ENCODE measurements at regions not wholly inside any gene's neighbourhood (a gene's known extent, or its start where the extent isn't known, plus 50 kb on each side); places are given as distances from the start of the nearest gene placed in this dataset.
"Not testable (repeated sequence)": the region's sequence is repeated elsewhere in the genome, so short reads cannot be mapped to it uniquely, and the experiment has no call there.

DNA sequence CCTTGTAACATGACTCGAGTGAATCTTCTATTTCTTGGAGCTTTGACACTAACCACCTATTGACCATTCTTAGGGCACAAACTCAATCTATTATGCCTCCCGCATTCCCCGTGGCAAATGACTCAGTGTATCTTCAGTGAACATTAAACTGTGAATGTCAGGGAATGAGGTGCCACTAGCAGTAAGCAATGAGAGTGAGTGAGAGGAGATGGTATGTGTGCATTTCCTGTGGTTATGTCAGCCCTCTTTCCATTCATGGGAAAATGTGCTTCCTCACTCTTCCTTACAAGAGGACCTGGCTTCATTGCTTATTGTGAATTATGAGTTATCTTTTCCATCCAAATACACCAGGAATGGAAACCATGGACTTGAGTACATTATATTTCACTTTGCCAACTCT lies 229.2 kb downstream of the EMP1 start:
- H3K9me3 Mint-ChIP-seq = peaks cover 7% of the 10 kb centered on the region
- no peaks in the 10 kb centered on the region for H3K36me3 Mint-ChIP-seq
- intact Hi-C loops (cut with micrococcal nuclease) = no loop called here

DNA sequence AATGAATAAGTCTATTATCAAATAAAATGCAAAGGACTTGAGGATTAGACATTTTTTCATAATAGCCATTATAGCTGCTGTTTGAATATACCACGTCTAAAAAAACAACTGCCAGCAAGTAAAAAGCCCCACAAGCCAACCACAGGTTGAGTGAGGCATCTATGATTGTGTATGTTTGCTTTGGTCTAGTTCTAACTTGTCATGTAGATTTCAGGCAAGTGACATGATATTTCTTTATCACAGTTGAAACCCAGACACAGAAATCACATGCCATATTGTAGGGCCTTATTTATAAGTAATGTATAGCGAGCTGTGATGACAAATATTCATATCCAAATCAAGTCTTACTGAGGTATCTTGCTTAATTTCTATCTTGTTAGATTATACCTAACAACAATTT lies 225.8 kb downstream of the EMP1 start:
- ChIA-PET POLR2A (no interaction called here), CTCF (no interaction called here)
- Mint-ChIP-seq H3K4me1 (ENCODE audit: low read depth) (no peaks in the 10 kb centered on the region), H3K4me3 (no peak overlapping the region), H3K27ac (no peak overlapping the region), H3K36me3 (no peaks in the 10 kb centered on the region), H3K9me3 (no peaks in the 10 kb centered on the region), H3K27me3 (peaks cover 3% of the 10 kb centered on the region)
- intact Hi-C loops (cut with micrococcal nuclease) = no loop called here
- DNase-seq = no peak

More for the DNA sequence above, 229.2 kb downstream of the EMP1 start:
- POLR2A ChIA-PET = no interaction called here
- no peak overlapping the region for H3K27ac Mint-ChIP-seq
- H3K4me3 Mint-ChIP-seq = no peak overlapping the region
- H3K4me1 Mint-ChIP-seq (ENCODE audit: low read depth) = no peaks in the 10 kb centered on the region
- DNase-seq = no peak
- peaks cover 3% of the 10 kb centered on the region for H3K27me3 Mint-ChIP-seq
- CTCF ChIA-PET = no interaction called here

DNA sequence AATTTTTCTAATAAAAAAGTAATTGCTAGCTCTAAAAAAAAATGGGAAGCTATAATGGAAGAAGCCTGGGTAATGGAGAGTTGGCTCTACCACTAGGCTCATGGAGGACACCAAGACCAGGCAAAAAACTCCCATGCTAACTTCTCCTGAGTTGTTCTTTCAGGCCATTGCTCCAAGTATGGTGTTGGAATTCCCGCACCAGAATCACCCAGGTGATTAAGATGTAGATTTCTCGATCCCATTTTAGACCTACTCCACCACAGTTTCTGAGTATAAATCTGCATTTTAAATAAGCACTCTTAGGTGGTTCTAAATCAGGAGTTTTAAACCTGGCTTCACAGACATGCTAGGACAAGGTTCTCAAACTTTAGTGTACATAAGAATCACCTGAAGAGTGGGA lies 221.0 kb downstream of the EMP1 start:
- Mint-ChIP-seq H3K27ac (no peak overlapping the region), H3K27me3 (no peaks in the 10 kb centered on the region), H3K9me3 (no peaks in the 10 kb centered on the region), H3K4me3 (no peak overlapping the region), H3K4me1 (ENCODE audit: low read depth) (no peaks in the 10 kb centered on the region), H3K36me3 (no peaks in the 10 kb centered on the region)
- ChIA-PET POLR2A (no interaction called here), CTCF (no interaction called here)
- DNase-seq = no peak
- intact Hi-C loops (cut with micrococcal nuclease) = no loop called here

DNA sequence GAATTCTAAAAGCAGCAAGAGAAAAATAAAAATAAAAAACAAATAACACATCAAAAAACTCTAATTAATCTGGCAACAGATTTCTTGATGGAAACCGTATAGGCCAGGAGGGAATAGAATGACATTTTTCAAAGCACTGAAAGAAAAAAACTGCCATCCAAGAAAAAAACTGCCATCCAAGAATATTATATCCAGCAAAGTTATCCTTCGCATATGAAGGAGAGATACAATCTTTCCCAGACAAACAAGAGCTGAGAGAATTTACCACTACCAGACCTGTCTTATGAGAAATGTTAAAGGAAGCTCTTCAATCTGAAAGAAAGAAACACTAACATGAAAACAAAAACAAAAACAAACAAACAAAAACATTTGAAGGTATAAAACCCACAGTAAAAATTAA lies 214.8 kb downstream of the EMP1 start:
- H3K27ac Mint-ChIP-seq = no peak overlapping the region

DNA sequence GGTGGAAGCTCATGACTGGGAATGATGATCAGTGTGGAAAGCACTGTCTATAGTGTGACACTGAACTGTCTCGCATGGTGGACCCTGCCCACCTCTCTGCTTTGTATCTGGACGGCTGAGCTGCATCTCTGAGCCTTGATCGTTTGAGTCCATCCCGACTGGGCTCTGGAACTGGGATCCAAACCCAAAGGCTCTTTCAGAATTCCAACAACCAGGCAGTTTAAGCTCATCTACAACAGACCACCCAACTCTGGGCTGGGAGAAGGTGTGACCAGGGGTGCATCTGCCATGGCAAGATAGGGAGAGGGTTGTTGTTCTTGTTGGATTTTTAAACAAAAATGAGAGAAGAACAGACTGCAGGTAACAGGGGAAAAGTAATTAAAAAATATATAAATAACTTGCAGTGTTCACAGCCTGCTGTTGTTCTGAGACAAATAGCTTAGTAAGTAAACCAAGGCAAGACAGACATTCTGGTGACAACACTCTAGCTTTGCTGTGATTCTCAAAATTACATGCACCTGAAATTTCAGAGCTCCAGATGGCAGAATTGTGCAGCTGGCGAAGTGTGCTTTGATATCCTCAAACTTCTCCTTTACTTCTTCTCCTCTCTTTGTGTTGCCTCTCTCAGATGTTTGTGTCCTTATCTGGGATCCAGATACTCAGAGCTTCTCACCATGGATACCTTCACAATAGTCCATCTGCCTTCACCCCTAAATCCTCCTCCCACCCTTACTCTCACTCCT lies 209.6 kb downstream of the EMP1 start:
- intact Hi-C loops (cut with micrococcal nuclease) = no loop called here
- H3K36me3 Mint-ChIP-seq = peaks cover 2% of the 10 kb centered on the region
- H3K4me3 Mint-ChIP-seq = no peak overlapping the region
- H3K27me3 Mint-ChIP-seq = peaks cover 4% of the 10 kb centered on the region
- no peaks in the 10 kb centered on the region for H3K4me1 Mint-ChIP-seq (ENCODE audit: low read depth)
- H3K9me3 Mint-ChIP-seq = peaks cover 9% of the 10 kb centered on the region
- no peak for DNase-seq
- ChIA-PET POLR2A (no interaction called here), CTCF (no interaction called here)
- H3K27ac Mint-ChIP-seq = no peak overlapping the region

More for the DNA sequence above, 214.8 kb downstream of the EMP1 start:
- Mint-ChIP-seq H3K27me3 (peaks cover 4% of the 10 kb centered on the region), H3K4me1 (ENCODE audit: low read depth) (no peaks in the 10 kb centered on the region), H3K9me3 (peaks cover 14% of the 10 kb centered on the region), H3K36me3 (peaks cover 2% of the 10 kb centered on the region), H3K4me3 (no peak overlapping the region)
- DNase-seq = no peak
- ChIA-PET CTCF (no interaction called here), POLR2A (no interaction called here)
- intact Hi-C loops (cut with micrococcal nuclease) = no loop called here

DNA sequence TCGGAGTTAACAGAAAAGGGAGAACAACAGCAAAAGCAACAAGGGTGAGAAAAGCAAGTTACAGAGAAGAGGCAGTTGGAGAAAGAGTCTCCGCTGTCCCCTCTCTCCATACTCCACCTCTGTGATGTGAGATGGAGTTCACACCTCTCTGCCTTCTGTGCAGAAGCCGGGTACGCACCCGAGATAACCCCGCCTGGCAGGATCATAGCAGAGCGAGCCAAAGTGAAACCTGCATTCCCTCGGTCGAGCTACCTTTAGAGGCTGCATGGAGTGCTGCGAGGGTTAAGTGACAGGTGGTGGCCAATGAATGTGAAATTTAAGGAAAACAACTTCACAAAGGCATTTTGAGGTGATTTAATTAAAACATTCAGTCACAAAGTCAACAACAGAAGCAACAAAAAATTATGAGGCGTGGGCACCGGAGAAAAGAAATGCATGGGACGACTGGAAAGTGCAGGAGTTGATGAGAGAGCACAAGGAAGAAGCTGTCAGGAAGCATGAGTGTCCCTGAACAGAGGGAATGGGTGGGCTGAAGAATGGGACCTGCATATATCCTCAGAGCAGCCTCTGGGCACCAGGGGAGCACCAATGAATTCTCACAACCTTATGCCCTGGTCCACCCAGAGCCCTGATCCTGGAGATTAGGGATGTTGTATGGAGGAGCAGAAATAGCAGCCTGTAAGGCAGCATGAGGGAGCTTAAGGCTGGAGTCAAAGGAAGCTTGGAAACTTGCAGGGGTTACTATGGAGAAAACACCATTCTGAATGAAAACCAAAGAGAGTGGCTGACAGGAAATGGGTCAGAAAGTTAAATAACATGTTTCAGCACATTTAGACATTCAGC lies 208.3 kb downstream of the EMP1 start:
- peaks cover 4% of the 10 kb centered on the region for H3K27me3 Mint-ChIP-seq
- no peak for DNase-seq
- ChIA-PET CTCF (interaction anchor here (0.6 to 1.3 kb wide), 2 partner anchors 150 to 191 kb away, joined by 3 to 4 read pairs; no protein-coding TSS in a partner anchor), POLR2A (no interaction called here)
- H3K4me3 Mint-ChIP-seq = no peak overlapping the region
- H3K27ac Mint-ChIP-seq = no peak overlapping the region
- H3K36me3 Mint-ChIP-seq = no peaks in the 10 kb centered on the region
- intact Hi-C loops (cut with micrococcal nuclease) = no loop called here
- no peaks in the 10 kb centered on the region for H3K9me3 Mint-ChIP-seq
- H3K4me1 Mint-ChIP-seq (ENCODE audit: low read depth) = no peaks in the 10 kb centered on the region

DNA sequence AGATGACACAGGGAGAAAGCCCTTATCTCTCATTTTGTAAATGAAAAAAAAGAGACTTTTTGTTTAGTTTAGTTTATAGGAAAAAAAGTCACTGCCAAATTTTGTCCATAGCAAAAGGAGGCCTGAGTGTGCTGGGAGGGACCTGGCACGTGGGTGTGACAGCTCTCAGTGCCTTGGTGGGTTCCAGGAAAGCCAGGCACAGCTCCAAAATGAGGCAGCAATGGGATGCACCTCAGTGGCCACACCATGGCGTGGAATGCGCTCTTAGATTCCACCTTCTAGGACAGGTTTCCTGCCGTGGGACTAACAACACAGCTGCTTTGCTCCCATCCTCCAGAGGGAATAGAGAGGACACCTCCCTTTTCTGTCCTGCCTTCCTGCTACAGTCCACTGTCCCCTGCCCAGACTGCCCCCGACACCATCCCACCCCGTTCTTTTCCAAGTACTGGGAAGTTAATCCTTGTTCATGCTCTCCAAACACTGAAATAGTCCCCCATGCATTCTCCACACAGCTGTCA lies 207.6 kb downstream of the EMP1 start:
- POLR2A ChIA-PET = no interaction called here
- no peak overlapping the region for H3K4me3 Mint-ChIP-seq

DNA sequence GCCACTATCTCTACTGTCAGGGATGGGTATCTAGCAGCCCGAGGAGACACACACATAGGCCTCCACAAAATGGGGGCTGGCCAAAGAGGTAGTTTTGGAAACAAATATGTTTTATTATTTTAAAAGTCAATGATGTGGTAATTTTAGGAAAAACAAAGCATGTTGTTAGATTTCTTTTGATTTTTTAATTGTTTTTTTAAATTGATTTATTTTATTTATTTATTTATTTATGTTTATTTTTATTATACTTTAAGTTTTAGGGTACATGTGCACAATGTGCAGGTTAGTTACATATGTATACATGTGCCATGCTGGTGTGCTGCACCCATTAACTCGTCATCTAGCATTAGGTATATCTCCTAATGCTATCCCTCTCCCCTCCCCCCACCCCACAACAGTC lies 194.8 kb downstream of the EMP1 start:
- intact Hi-C loops (cut with micrococcal nuclease); CTCF ChIA-PET; H3K9me3 Mint-ChIP-seq; H3K4me1 Mint-ChIP-seq (ENCODE audit: low read depth); H3K36me3 Mint-ChIP-seq; POLR2A ChIA-PET; H3K4me3 Mint-ChIP-seq; H3K27me3 Mint-ChIP-seq; DNase-seq; H3K27ac Mint-ChIP-seq: not testable (repeated sequence)

More for the DNA sequence above, 207.6 kb downstream of the EMP1 start:
- Mint-ChIP-seq H3K36me3 (no peaks in the 10 kb centered on the region), H3K27me3 (peaks cover 4% of the 10 kb centered on the region), H3K27ac (no peak overlapping the region), H3K4me1 (ENCODE audit: low read depth) (no peaks in the 10 kb centered on the region), H3K9me3 (no peaks in the 10 kb centered on the region)
- CTCF ChIA-PET = interaction anchor here (1.3 kb wide), 1 partner anchor 149 kb away, joined by 4 read pairs; no protein-coding TSS in a partner anchor
- intact Hi-C loops (cut with micrococcal nuclease) = no loop called here
- no peak for DNase-seq

DNA sequence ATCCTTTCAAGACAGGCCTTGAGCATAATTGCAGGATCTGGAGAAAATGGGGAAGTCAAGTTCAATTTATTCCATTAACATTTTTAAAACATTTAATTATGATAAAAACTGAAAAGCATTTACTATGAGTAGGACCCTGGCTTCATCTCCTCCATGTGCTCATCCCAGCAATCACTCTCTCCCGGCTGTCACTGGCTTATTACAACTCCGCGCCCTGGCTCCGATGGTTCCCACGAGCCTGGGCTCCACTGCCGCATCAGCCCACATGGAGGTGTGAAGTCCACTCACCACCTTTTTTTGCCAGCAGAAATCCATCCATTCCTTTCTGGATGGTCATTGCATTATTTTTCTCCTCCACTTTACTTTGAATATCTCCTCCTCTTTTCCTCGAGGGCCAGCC lies 194.4 kb downstream of the EMP1 start:
- Mint-ChIP-seq H3K27me3 (no peaks in the 10 kb centered on the region), H3K4me3 (no peak overlapping the region), H3K27ac (no peak overlapping the region), H3K36me3 (no peaks in the 10 kb centered on the region), H3K9me3 (no peaks in the 10 kb centered on the region), H3K4me1 (ENCODE audit: low read depth) (no peaks in the 10 kb centered on the region)
- CTCF ChIA-PET = no interaction called here
- POLR2A ChIA-PET = no interaction called here
- no peak for DNase-seq
- intact Hi-C loops (cut with micrococcal nuclease) = no loop called here

DNA sequence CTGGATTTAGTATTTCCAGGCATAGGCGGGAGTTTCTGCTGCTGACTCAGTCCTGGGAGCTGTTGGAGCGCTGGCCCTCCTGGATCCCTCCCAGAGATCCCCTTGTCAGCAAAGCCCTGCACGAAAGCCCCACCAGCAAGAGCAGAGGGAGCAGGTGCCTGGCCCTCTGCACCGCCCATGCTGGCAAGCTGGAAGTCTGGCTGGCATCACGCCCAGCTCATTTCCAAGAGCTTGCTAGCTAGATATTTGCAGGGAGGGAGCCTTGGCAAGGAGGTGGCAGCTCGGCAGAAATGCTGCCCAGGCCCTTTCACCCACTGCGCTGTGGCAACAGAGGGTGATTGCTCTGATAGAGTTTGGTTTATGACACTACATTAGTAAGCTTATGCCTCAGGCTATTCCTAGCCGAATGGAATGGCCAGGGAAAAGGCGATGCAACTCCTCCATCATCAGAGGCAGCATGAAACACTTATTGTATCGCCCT lies 193.9 kb downstream of the EMP1 start:
- POLR2A ChIA-PET = no interaction called here
- H3K9me3 Mint-ChIP-seq = no peaks in the 10 kb centered on the region
- intact Hi-C loops (cut with micrococcal nuclease) = no loop called here
- H3K27ac Mint-ChIP-seq = no peak overlapping the region
- no peak overlapping the region for H3K4me3 Mint-ChIP-seq
- CTCF ChIA-PET = interaction anchor here (0.8 kb wide), 1 partner anchor 28 kb away, joined by 3 read pairs; no protein-coding TSS in a partner anchor
- H3K36me3 Mint-ChIP-seq = no peaks in the 10 kb centered on the region
- DNase-seq = no peak
- no peaks in the 10 kb centered on the region for H3K4me1 Mint-ChIP-seq (ENCODE audit: low read depth)
- no peaks in the 10 kb centered on the region for H3K27me3 Mint-ChIP-seq

DNA sequence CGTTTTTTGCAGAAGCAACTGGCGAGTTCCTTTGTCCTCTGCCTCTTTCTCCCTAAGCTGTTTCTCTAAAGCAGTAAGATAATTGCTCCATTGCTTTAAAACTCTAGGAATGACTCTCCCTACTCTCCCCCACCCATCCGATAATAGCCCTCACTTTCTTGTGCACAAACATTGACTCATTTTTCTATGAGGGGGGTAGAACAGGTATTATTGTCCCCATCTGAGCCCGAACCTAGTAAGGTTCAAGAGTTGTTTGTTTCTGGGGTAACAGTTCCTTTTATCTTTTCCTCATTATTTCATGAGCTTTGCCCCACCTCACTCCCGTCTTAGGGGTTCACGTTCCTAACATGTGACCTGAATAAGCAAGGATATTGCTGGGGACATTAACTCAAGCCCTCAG lies 190.6 kb downstream of the EMP1 start:
- no peak for DNase-seq
- H3K4me3 Mint-ChIP-seq = no peak overlapping the region
- no peak overlapping the region for H3K27ac Mint-ChIP-seq
- POLR2A ChIA-PET = no interaction called here
- CTCF ChIA-PET = no interaction called here
- no peaks in the 10 kb centered on the region for H3K9me3 Mint-ChIP-seq
- intact Hi-C loops (cut with micrococcal nuclease) = no loop called here
- H3K27me3 Mint-ChIP-seq = peaks cover 2% of the 10 kb centered on the region
- H3K4me1 Mint-ChIP-seq (ENCODE audit: low read depth) = no peaks in the 10 kb centered on the region
- no peaks in the 10 kb centered on the region for H3K36me3 Mint-ChIP-seq

DNA sequence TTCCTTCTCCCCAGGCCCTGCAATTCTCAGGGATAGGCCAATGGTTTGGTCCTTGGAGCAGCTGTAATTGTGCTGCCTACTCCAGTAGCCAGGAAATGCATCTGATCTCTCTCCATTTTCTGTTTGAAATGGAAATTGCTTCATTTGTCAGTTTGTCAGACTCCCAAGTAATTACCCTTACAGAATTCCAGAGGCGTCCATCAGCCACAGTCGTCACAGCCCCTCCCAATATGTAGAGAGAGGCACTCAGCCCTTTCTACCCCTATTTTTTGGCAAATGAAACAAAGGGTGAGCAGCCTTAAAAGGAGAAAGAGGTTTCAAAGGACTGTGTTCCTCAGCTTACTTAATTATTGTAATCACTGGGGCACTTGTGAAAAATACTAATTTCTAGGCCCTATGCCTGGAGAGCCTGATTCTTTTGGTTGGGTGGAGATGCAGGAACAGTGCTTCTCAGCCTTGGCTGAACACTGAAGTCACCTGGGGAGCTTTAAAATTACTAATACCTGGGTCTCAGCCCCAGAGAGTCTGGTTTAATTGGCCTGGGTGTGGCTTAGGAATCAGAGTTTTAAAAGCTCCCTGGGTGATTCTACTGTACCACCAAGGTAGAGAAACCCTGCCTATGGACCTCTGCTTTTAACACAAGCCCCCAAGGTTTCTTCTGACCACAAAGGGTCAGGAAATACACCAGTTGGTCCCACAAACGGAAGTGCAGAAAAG lies 190.0 kb downstream of the EMP1 start:
- no peak for DNase-seq
- H3K27ac Mint-ChIP-seq = no peak overlapping the region
- no peaks in the 10 kb centered on the region for H3K4me1 Mint-ChIP-seq (ENCODE audit: low read depth)
- CTCF ChIA-PET = no interaction called here
- H3K9me3 Mint-ChIP-seq = no peaks in the 10 kb centered on the region
- no peaks in the 10 kb centered on the region for H3K36me3 Mint-ChIP-seq
- peaks cover 2% of the 10 kb centered on the region for H3K27me3 Mint-ChIP-seq
- POLR2A ChIA-PET = no interaction called here
- H3K4me3 Mint-ChIP-seq = no peak overlapping the region
- intact Hi-C loops (cut with micrococcal nuclease) = no loop called here

Measured in activated CD4-positive, alpha-beta memory T cell treated with anti-CD3 and anti-CD28 coated beads for 36 hours (primary cell).